H1 (cell line): ENCODE measurements at regions not wholly inside any gene's neighbourhood (a gene's known extent, or its start where the extent isn't known, plus 50 kb on each side); places are given as distances from the start of the nearest gene placed in this dataset.

Source experiments
- BRCA1 ChIP-seq: IDR thresholded peaks from 2 replicates; pipeline ENCODE4 v1.6.1; 2012; ENCODE audit warnings: low read depth, low read length, improper control_type of control experiment
- EZH2 ChIP-seq: fragments of 200-600 bp; sonication (generic); IDR thresholded peaks from 2 replicates; pipeline ENCODE4 v1.7.1; 2012; ENCODE audit warnings: low read depth, mild to moderate bottlenecking, moderate library complexity, low read length, inconsistent platforms; ENCODE audit not compliant: severe bottlenecking
- GABPA ChIP-seq: IDR thresholded peaks from 2 replicates; pipeline ENCODE4 v1.6.1; 2011; ENCODE audit warnings: mild to moderate bottlenecking, low read length, moderate library complexity, borderline replicate concordance; ENCODE audit not compliant: insufficient read depth
- PHF8 ChIP-seq: fragments of 200-600 bp; sonication (generic); conservative IDR thresholded peaks from 2 replicates; pipeline ENCODE4 v1.7.1; 2012; ENCODE audit warnings: low read depth, mild to moderate bottlenecking, inconsistent platforms, low read length, moderate library complexity
- POLR2A ChIP-seq, 2 experiments: IDR thresholded peaks; 1 replicate in 1 of 2; 2 replicates in 1 of 2; pipeline ENCODE4 v1.6.1; 2011; ENCODE audit warnings: low read depth in 2 of 2, low read length in 2 of 2, mild to moderate bottlenecking in 2 of 2; ENCODE audit errors: control extremely low read depth in 1 of 2
- TAF1 ChIP-seq: IDR thresholded peaks from 2 replicates; pipeline ENCODE4 v1.6.1; 2011; ENCODE audit warnings: mild to moderate bottlenecking, low read depth, low read length
- TAF7 ChIP-seq: optimal IDR thresholded peaks from 2 replicates; pipeline ENCODE3; 2011; ENCODE audit warnings: low read depth, mild to moderate bottlenecking, inconsistent platforms, low read length, moderate library complexity, borderline replicate concordance
- TF ChIP-seq, protein P1 (sequence below), 3 experiments: IDR thresholded peaks; 1 replicate in 2 of 3; 2 replicates in 1 of 3; pipeline versions ENCODE4 v1.5.1 to v1.6.1; 2011; ENCODE audit warnings: low read length in 3 of 3, mild to moderate bottlenecking in 3 of 3, inconsistent platforms in 2 of 3, low read depth in 1 of 3, moderate library complexity in 1 of 3; ENCODE audit not compliant: insufficient read depth in 1 of 3; ENCODE audit errors: control extremely low read depth in 1 of 3
- TF ChIP-seq, protein P2 (sequence below): fragments of 300-600 bp; sonication (generic); IDR thresholded peaks from 2 replicates; pipeline ENCODE4 v1.7.1; 2012; ENCODE audit warnings: low read length, moderate library complexity, mild to moderate bottlenecking, inconsistent platforms; ENCODE audit not compliant: insufficient replicate concordance

DNA sequence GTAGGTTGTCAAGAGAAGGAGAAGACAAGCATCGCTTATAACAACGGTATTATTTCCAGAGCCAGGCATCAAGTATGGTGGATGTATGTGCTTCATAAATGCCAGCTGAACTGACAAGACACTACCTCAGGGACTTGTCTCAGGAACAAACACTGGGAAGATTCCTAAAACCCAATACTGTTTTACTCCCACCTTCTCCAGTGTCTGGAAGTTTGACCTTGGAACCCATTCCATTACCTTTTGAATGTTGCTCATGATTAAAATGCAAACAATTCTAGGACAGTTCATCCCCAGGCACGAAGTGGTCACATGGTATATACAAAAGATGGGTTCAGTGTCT lies 300.1 kb downstream of the ADGB start:
- no peak for TF ChIP-seq BRCA1
- TF ChIP-seq, protein P1, sequence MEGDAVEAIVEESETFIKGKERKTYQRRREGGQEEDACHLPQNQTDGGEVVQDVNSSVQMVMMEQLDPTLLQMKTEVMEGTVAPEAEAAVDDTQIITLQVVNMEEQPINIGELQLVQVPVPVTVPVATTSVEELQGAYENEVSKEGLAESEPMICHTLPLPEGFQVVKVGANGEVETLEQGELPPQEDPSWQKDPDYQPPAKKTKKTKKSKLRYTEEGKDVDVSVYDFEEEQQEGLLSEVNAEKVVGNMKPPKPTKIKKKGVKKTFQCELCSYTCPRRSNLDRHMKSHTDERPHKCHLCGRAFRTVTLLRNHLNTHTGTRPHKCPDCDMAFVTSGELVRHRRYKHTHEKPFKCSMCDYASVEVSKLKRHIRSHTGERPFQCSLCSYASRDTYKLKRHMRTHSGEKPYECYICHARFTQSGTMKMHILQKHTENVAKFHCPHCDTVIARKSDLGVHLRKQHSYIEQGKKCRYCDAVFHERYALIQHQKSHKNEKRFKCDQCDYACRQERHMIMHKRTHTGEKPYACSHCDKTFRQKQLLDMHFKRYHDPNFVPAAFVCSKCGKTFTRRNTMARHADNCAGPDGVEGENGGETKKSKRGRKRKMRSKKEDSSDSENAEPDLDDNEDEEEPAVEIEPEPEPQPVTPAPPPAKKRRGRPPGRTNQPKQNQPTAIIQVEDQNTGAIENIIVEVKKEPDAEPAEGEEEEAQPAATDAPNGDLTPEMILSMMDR (IDR thresholded peaks at IDR 0.05; ENCODE audit: control extremely low read depth in 1 of 3, insufficient read depth in 1 of 3, low read depth in 1 of 3, low read length in 3 of 3) = no peak
- no peak for TF ChIP-seq TAF7
- TF ChIP-seq PHF8 = no peak
- TF ChIP-seq GABPA = no peak
- TF ChIP-seq TAF1 = no peak
- no peak for TF ChIP-seq POLR2A (IDR thresholded peaks at IDR 0.05; ENCODE audit: control extremely low read depth in 1 of 2, low read depth in 2 of 2, low read length in 2 of 2)
- no peak for TF ChIP-seq EZH2
- TF ChIP-seq, protein P2, sequence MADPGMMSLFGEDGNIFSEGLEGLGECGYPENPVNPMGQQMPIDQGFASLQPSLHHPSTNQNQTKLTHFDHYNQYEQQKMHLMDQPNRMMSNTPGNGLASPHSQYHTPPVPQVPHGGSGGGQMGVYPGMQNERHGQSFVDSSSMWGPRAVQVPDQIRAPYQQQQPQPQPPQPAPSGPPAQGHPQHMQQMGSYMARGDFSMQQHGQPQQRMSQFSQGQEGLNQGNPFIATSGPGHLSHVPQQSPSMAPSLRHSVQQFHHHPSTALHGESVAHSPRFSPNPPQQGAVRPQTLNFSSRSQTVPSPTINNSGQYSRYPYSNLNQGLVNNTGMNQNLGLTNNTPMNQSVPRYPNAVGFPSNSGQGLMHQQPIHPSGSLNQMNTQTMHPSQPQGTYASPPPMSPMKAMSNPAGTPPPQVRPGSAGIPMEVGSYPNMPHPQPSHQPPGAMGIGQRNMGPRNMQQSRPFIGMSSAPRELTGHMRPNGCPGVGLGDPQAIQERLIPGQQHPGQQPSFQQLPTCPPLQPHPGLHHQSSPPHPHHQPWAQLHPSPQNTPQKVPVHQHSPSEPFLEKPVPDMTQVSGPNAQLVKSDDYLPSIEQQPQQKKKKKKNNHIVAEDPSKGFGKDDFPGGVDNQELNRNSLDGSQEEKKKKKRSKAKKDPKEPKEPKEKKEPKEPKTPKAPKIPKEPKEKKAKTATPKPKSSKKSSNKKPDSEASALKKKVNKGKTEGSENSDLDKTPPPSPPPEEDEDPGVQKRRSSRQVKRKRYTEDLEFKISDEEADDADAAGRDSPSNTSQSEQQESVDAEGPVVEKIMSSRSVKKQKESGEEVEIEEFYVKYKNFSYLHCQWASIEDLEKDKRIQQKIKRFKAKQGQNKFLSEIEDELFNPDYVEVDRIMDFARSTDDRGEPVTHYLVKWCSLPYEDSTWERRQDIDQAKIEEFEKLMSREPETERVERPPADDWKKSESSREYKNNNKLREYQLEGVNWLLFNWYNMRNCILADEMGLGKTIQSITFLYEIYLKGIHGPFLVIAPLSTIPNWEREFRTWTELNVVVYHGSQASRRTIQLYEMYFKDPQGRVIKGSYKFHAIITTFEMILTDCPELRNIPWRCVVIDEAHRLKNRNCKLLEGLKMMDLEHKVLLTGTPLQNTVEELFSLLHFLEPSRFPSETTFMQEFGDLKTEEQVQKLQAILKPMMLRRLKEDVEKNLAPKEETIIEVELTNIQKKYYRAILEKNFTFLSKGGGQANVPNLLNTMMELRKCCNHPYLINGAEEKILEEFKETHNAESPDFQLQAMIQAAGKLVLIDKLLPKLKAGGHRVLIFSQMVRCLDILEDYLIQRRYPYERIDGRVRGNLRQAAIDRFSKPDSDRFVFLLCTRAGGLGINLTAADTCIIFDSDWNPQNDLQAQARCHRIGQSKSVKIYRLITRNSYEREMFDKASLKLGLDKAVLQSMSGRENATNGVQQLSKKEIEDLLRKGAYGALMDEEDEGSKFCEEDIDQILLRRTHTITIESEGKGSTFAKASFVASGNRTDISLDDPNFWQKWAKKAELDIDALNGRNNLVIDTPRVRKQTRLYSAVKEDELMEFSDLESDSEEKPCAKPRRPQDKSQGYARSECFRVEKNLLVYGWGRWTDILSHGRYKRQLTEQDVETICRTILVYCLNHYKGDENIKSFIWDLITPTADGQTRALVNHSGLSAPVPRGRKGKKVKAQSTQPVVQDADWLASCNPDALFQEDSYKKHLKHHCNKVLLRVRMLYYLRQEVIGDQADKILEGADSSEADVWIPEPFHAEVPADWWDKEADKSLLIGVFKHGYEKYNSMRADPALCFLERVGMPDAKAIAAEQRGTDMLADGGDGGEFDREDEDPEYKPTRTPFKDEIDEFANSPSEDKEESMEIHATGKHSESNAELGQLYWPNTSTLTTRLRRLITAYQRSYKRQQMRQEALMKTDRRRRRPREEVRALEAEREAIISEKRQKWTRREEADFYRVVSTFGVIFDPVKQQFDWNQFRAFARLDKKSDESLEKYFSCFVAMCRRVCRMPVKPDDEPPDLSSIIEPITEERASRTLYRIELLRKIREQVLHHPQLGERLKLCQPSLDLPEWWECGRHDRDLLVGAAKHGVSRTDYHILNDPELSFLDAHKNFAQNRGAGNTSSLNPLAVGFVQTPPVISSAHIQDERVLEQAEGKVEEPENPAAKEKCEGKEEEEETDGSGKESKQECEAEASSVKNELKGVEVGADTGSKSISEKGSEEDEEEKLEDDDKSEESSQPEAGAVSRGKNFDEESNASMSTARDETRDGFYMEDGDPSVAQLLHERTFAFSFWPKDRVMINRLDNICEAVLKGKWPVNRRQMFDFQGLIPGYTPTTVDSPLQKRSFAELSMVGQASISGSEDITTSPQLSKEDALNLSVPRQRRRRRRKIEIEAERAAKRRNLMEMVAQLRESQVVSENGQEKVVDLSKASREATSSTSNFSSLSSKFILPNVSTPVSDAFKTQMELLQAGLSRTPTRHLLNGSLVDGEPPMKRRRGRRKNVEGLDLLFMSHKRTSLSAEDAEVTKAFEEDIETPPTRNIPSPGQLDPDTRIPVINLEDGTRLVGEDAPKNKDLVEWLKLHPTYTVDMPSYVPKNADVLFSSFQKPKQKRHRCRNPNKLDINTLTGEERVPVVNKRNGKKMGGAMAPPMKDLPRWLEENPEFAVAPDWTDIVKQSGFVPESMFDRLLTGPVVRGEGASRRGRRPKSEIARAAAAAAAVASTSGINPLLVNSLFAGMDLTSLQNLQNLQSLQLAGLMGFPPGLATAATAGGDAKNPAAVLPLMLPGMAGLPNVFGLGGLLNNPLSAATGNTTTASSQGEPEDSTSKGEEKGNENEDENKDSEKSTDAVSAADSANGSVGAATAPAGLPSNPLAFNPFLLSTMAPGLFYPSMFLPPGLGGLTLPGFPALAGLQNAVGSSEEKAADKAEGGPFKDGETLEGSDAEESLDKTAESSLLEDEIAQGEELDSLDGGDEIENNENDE = no peak
